ENCODE measurements at regions not wholly inside any gene's neighbourhood (a gene's known extent, or its start where the extent isn't known, plus 50 kb on each side); places are given as distances from the start of the nearest gene placed in this dataset.

- no peak for TF ChIP-seq CTCF (IDR thresholded peaks at IDR 0.05)
- no peak for TF ChIP-seq POLR2A (IDR thresholded peaks at IDR 0.05)
Observed at GRCh38 chrX:137401092-137401491, 164.8 kb upstream of the ZIC3 start.
